T-helper 2 cell treated with Interferon-gamma antibody and Interleukin-4, amounts not matched to agents 5 μg/mL and 100 μg/mL, for 36 hours (primary cell): ENCODE measurements at regions not wholly inside any gene's neighbourhood (a gene's known extent, or its start where the extent isn't known, plus 50 kb on each side); places are given as distances from the start of the nearest gene placed in this dataset.

Experiments used
- DNase-seq: peaks from one replicate; pipeline ENCODE4 v3.0.0; 2021; ENCODE audit warnings: low spot score
- H3K27ac Mint-ChIP-seq: one replicate; pipeline ENCODE4 v1.8.0; 2021; ENCODE audit warnings: mild to moderate bottlenecking, mixed read lengths
- H3K27me3 Mint-ChIP-seq: one replicate; pipeline ENCODE4 v1.8.0; 2021; ENCODE audit warnings: low read depth, mixed read lengths
- H3K36me3 Mint-ChIP-seq: one replicate; pipeline ENCODE4 v1.8.0; 2021; ENCODE audit warnings: low read depth, mixed read lengths
- H3K4me1 Mint-ChIP-seq: one replicate; pipeline ENCODE4 v1.8.0; 2021; ENCODE audit warnings: low read depth, mixed read lengths
- H3K4me3 Mint-ChIP-seq: one replicate; pipeline ENCODE4 v1.8.0; 2022; ENCODE audit warnings: mild to moderate bottlenecking, moderate library complexity, mixed read lengths
- H3K9me3 Mint-ChIP-seq: one replicate; pipeline ENCODE4 v1.8.0; 2021; ENCODE audit warnings: mixed read lengths

DNA sequence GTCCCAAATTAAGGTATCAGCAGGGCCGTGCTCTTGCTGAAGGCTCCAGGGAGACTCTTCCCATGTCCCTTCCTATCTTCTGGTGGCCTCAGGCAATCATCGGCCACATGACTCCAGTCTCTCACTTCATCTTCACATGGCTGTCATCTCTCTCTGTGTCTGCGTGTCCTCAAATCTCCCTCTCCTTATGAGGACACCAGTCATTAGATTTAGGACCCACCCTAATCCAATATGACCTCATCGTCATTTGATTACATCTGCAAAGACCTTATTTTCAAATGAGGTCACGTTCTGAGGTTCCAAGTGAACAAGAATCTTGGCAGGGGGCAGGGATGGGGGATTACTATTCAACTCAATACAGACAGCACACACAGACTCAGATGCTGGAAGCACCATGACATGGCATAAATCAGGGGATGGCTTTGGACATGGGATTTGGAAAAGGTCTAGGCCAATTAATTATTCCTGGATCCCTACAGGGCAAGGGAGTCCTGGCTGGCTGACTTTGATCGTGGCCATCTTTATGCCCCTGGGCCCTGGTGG, 210.0 kb upstream of the SKOR2 start:
- Mint-ChIP-seq H3K36me3 (no peaks in the 10 kb centered on the region), H3K4me1 (no peaks in the 10 kb centered on the region), H3K9me3 (no peaks in the 10 kb centered on the region)

DNA sequence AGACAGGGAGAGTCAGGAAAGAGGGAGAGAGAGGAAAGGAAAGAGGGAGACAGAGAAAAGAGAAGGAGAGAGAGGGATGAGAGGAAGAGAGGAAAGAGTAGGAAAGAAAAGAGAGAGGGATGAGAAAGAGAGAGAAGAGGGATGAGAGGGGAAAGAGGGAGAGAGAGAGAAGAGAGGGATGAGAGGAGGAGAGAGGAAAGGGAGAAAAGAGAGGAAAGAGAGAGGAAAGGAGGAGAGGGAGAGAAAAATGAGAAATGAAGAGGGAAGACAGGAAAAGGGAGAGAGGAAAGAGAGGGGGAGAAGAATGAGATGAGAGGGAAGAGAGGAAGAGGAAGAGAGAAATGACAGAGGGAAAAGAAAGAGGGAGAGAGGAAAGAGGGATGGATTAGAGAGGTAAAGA, 207.0 kb upstream of the SKOR2 start:
- Mint-ChIP-seq H3K9me3 (no peaks in the 10 kb centered on the region), H3K27ac (no peak overlapping the region), H3K4me3 (no peak overlapping the region), H3K4me1 (no peaks in the 10 kb centered on the region), H3K36me3 (no peaks in the 10 kb centered on the region), H3K27me3 (no peaks in the 10 kb centered on the region)
- no peak for DNase-seq

More for the DNA sequence above, 210.0 kb upstream of the SKOR2 start:
- DNase-seq = no peak
- Mint-ChIP-seq H3K27ac (no peak overlapping the region), H3K4me3 (no peak overlapping the region), H3K27me3 (no peaks in the 10 kb centered on the region)

DNA sequence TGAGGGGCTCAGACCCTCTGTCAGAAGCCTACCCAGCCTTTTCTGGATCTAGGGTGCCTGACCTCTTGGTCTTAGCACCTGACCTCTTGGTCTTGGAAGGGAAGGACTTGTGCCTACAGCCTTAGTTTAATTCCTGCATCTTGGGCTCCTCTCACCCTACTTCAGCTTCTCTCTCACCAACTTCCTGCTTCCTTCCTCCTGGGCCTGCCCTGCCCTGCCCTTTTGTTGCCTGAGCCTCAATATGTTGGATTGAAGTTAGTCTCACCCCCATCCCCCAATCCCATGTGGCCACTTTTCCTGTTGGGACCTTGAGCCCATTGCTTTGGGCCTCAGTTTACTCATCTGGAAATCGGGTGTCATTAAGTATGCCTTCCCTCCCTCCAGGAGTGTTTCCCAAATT, 206.2 kb upstream of the SKOR2 start:
- H3K27me3 Mint-ChIP-seq = no peaks in the 10 kb centered on the region
- H3K27ac Mint-ChIP-seq = no peak overlapping the region
- no peak for DNase-seq
- H3K9me3 Mint-ChIP-seq = no peaks in the 10 kb centered on the region
- H3K4me1 Mint-ChIP-seq = no peaks in the 10 kb centered on the region
- H3K4me3 Mint-ChIP-seq = no peak overlapping the region
- no peaks in the 10 kb centered on the region for H3K36me3 Mint-ChIP-seq

DNA sequence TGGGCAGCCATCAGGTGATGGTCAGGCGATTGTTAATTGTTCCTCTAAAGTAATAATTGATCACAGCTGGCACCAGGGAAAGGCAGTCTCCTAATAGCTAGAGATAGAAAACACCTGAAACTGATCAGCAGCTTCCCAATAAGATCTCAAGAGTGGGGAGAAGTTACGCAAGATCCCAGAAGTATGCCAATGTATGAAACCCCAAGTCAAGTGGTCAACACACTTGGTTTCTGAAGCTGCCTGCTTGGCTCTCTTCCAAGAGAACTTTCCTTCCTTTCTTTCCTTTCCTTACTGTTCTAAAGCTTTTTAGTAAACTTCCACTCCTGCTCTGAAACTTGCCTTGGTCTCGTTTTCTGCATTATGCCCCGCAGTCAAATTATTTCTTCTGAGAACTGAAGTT, 201.6 kb upstream of the SKOR2 start:
- Mint-ChIP-seq H3K4me3 (no peak overlapping the region), H3K27me3 (no peaks in the 10 kb centered on the region), H3K4me1 (no peaks in the 10 kb centered on the region), H3K36me3 (no peaks in the 10 kb centered on the region), H3K9me3 (no peaks in the 10 kb centered on the region), H3K27ac (no peak overlapping the region)
- DNase-seq = no peak

DNA sequence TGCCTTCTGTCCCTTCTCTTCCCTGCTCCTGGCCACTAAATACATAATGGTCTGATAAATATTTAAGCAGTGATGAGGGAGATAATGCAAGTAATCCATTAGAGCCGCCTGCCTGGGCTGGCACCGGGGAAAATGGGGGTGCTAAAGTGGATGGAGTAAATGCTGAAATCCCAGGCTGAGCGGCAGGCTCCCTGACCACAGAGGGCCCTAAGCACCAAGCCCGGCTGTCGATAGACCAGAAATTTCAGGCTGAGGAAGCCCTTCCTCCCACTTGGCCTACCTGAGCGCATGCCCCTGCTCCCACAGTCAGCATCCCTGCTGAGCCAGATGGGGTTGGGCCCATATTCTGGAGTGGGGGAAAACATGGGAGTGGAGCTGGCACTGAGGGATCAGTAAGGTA, 197.5 kb upstream of the SKOR2 start:
- no peak for DNase-seq
- Mint-ChIP-seq H3K36me3 (no peaks in the 10 kb centered on the region), H3K27me3 (no peaks in the 10 kb centered on the region), H3K4me1 (no peaks in the 10 kb centered on the region), H3K4me3 (no peak overlapping the region), H3K27ac (no peak overlapping the region), H3K9me3 (no peaks in the 10 kb centered on the region)

DNA sequence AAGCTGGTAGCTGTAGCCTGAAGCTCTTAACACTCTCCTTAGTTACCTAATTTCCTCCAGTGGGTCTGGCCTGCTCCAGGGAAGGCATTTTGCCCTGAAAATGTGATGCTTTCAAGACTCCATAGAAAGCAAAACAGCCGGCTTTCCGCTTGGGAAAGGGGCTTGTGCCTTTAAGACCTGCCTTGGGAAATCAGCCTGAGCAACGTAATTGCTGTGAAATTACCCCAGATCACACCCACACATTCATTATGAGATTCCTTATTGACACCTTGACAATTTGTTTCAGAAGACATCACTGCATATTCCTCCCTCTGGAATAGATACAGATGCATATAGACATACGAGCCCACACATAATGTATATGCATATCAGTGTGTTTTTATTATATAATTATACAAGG, 190.5 kb upstream of the SKOR2 start:
- no peak for DNase-seq
- peaks cover 3% of the 10 kb centered on the region for H3K27me3 Mint-ChIP-seq
- H3K4me1 Mint-ChIP-seq = no peaks in the 10 kb centered on the region
- no peak overlapping the region for H3K27ac Mint-ChIP-seq
- no peak overlapping the region for H3K4me3 Mint-ChIP-seq
- no peaks in the 10 kb centered on the region for H3K9me3 Mint-ChIP-seq
- no peaks in the 10 kb centered on the region for H3K36me3 Mint-ChIP-seq

DNA sequence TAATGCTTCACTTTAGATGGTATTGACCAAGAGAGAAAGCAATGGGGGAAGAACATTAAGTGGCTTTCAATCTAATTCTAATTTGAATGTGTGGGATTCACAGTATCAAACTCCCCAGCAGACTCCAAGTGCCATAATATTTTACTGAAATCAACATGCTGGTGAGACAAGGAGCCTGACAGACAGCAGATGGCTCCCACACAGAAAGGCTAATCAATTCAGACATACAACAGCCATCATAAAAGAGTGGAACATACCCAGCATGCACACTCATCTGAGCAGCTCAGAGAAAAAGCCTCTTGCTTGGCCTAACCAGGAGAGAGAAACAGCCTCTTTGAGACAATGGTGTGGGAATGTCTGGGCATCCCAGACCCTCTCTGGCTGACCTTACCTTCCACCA, 186.5 kb upstream of the SKOR2 start:
- Mint-ChIP-seq H3K27me3 (peaks cover 5% of the 10 kb centered on the region), H3K9me3 (no peaks in the 10 kb centered on the region), H3K4me1 (no peaks in the 10 kb centered on the region), H3K36me3 (no peaks in the 10 kb centered on the region), H3K27ac (no peak overlapping the region), H3K4me3 (no peak overlapping the region)
- DNase-seq = no peak

DNA sequence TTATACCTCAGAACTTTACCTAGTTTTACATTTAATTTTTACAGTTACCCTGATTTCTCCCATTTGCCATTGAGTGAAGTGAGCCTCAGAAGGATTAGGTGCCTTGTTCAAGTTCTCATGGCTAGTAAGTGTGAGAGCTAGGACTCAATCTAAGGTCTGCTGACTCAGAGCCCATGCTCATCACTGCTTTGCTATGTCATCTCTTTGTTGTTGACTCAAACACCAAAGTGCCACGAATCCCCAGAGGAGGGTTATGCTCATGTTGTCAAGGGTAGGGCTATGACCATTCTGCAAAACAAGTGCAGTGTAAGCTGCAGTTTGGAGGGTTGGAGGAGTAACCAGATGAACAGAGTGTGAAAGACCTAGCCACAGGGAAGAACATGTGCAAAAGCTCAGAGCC, 185.4 kb upstream of the SKOR2 start:
- H3K4me3 Mint-ChIP-seq = no peak overlapping the region
- no peaks in the 10 kb centered on the region for H3K9me3 Mint-ChIP-seq
- no peaks in the 10 kb centered on the region for H3K4me1 Mint-ChIP-seq
- H3K36me3 Mint-ChIP-seq = no peaks in the 10 kb centered on the region
- H3K27ac Mint-ChIP-seq = no peak overlapping the region
- DNase-seq = no peak
- H3K27me3 Mint-ChIP-seq = peaks cover 5% of the 10 kb centered on the region

DNA sequence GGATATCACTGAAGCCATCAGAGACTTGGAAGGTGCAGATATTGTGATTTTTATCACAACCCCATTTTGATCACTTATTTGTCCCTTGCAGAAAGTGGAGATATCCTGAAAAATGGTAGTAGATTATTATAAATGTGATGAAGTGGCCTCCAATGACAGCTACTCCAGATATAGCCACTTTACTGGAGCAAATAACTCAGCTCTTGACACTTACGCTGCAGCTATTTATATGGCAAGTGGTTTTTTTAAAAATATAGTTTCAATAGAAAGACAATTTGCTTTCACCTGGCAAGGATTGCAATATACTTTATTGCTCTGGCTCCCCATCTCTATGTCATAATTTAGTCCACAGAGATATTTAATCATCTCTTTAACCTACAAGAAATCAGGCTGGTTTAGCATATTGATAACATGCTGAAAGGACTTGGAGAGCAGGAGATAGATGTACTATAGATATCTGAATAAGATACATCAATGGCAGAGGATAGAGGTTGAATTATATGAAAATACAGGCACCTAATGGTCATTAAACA, 182.8 kb upstream of the SKOR2 start:
- Mint-ChIP-seq H3K36me3 (no peaks in the 10 kb centered on the region), H3K27ac (no peak overlapping the region)

DNA sequence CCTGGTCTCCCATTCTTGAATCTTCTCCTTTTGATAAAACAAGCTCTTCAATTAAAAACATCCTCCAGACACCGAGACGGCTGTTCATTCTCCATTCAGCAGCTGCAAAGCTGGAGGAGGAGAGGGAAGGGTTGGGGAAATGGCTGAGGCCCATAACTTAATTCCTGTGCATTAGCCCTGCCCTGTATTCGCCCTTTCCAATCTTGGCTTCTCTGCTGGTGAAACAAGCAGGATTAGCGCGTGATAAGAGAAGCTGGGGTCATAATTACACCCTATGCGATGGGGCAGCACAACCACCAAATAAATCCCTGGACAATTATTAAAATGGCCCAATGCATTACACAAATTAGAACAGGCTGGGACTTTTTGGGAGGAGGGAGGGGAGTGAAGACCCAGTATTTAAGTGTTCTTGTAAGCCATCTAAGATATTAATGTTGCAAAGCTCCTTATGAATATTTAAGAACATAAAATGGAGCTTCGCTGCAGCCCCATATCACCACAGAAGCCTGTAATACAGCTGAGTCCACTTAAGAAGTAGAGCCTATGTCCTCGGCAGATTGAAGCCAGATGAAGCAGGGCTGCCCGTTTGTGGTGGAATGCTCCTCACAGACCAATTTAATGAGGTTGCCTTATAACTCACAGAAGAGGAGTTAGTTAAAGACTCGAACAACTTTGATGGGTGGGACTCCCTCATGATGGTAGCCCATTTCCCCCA, 176.6 kb upstream of the SKOR2 start:
- no peak for DNase-seq
- Mint-ChIP-seq H3K4me1 (no peaks in the 10 kb centered on the region), H3K27ac (no peak overlapping the region), H3K9me3 (no peaks in the 10 kb centered on the region), H3K4me3 (no peak overlapping the region), H3K36me3 (no peaks in the 10 kb centered on the region), H3K27me3 (no peaks in the 10 kb centered on the region)

More for the DNA sequence above, 182.8 kb upstream of the SKOR2 start:
- Mint-ChIP-seq H3K27me3 (peaks cover 2% of the 10 kb centered on the region), H3K4me3 (no peak overlapping the region), H3K4me1 (no peaks in the 10 kb centered on the region), H3K9me3 (no peaks in the 10 kb centered on the region)
- no peak for DNase-seq

DNA sequence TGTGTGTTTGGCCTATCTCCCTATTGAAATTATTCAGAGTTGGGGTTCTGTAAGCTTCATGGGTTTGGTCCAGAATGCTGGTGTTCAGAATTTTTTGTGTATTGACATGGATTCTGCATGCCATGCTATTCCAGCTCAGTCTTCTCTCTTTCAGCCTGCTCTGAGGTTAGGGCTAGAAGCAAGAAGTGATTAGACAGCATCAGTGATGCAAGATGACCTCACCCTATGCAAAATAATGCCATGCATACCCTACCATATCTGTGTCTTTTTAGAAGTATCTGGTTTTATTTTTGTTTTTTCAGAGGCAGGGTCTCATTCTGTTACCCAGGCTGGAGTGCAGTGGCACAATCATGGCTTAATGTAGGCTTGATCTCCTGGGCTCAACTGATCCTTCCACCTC, 175.6 kb upstream of the SKOR2 start:
- no peak overlapping the region for H3K4me3 Mint-ChIP-seq
- DNase-seq = no peak
- H3K4me1 Mint-ChIP-seq = no peaks in the 10 kb centered on the region
- no peak overlapping the region for H3K27ac Mint-ChIP-seq
- no peaks in the 10 kb centered on the region for H3K9me3 Mint-ChIP-seq
- H3K27me3 Mint-ChIP-seq = no peaks in the 10 kb centered on the region
- no peaks in the 10 kb centered on the region for H3K36me3 Mint-ChIP-seq

DNA sequence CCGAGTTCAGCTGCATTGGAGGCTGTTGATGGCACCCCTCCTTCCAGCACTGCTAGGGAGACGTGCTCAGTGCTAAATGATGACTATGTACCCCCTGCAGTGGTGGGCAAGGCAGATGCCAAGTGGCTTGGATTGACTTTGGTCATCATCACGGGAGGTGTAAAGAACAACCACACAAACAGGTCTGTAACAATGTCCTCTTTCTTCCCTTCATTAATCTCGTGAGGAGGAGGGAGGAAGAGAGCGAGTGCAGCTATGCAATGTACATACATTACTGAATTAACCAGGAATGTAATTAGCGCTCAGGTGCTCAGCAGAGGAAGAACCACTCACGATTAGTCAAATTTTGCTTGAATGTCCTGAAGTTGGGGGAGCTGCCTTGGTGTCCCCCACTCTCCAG, 173.9 kb upstream of the SKOR2 start:
- Mint-ChIP-seq H3K4me3 (no peak overlapping the region), H3K9me3 (no peaks in the 10 kb centered on the region), H3K36me3 (no peaks in the 10 kb centered on the region), H3K4me1 (no peaks in the 10 kb centered on the region), H3K27ac (no peak overlapping the region), H3K27me3 (peaks cover 2% of the 10 kb centered on the region)
- DNase-seq = no peak

DNA sequence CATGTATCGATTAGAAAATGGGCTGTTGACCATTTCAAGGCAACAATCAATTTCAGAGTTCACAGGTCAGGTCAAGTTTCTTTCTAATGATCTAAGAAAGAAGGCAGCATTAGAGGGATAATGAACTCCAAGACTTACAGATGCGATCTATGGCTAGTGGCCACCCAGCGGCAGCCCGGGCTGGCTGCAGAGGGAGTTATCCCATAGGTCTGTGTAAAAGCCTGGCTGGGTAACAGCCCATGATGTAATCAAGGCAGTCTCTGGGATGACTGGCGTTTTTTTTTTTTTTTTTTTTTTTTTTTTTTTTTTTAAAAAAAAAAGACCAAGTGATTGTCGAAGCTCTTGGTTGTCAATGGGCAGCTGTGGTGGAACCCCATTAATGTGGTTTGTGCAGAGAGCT, 171.1 kb upstream of the SKOR2 start:
- H3K27me3 Mint-ChIP-seq = peaks cover 13% of the 10 kb centered on the region
- H3K9me3 Mint-ChIP-seq = no peaks in the 10 kb centered on the region
- no peak overlapping the region for H3K27ac Mint-ChIP-seq
- DNase-seq = no peak
- no peak overlapping the region for H3K4me3 Mint-ChIP-seq
- H3K4me1 Mint-ChIP-seq = no peaks in the 10 kb centered on the region
- H3K36me3 Mint-ChIP-seq = no peaks in the 10 kb centered on the region

DNA sequence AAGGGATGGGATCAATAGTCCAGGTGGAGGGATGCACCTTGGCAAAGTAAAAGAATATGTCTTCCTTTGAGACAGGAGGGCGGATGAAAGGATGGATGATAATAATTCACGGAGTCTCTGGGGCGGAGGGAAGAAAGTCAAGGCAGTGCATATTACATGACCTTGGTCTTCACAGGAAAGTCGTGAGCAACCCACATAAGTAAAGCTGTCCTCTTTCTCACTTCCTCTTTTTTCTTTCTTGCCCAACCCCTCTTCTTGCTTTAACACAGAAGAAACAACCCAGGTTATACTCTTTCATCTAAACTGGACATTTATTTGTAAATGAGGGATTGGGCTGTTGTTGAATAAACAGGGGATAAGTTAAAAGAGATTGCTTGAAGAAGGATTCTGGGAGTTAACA, 168.7 kb upstream of the SKOR2 start:
- no peaks in the 10 kb centered on the region for H3K9me3 Mint-ChIP-seq
- DNase-seq = no peak
- H3K27ac Mint-ChIP-seq = no peak overlapping the region
- H3K27me3 Mint-ChIP-seq = peaks cover 16% of the 10 kb centered on the region
- no peak overlapping the region for H3K4me3 Mint-ChIP-seq
- no peaks in the 10 kb centered on the region for H3K4me1 Mint-ChIP-seq
- no peaks in the 10 kb centered on the region for H3K36me3 Mint-ChIP-seq

DNA sequence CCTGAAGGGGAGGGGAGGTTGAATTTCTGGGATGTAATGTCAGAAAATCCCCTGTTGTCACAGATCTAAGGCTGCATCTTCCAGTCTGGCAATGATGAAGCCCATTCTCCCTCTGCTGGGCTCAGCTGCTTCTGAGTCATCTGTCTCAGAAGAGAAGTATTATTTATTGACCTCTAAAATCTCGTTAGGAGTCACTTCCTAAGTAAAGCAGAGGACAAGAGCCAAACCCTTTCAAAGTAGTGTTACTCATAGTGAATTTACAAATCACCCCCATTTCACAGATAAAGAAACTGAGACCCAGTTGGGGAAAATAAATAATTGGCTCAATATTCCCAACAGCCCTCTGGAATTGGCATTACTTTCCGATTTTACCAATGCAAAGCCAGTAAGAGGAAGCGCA, 167.3 kb upstream of the SKOR2 start:
- Mint-ChIP-seq H3K9me3 (no peaks in the 10 kb centered on the region), H3K4me1 (no peaks in the 10 kb centered on the region), H3K36me3 (no peaks in the 10 kb centered on the region), H3K27me3 (peaks cover 18% of the 10 kb centered on the region), H3K27ac (no peak overlapping the region), H3K4me3 (no peak overlapping the region)
- no peak for DNase-seq
